ENCODE measurements at regions not wholly inside any gene's neighbourhood (a gene's known extent, or its start where the extent isn't known, plus 50 kb on each side); places are given as distances from the start of the nearest gene placed in this dataset.

- no peak for TF ChIP-seq CTCF (IDR thresholded peaks at IDR 0.05)
- no peak for TF ChIP-seq POLR2A (IDR thresholded peaks at IDR 0.05)
- TF ChIP-seq POLR2AphosphoS5 (IDR thresholded peaks at IDR 0.05) = no peak
These were observed 161.4 kb upstream of the CCNH start for GRCh38 chr5:87574106-87574505.

Measured in breast epithelium (tissue), 3 donors.